SK-N-MC (cell line): ENCODE measurements at regions not wholly inside any gene's neighbourhood (a gene's known extent, or its start where the extent isn't known, plus 50 kb on each side); places are given as distances from the start of the nearest gene placed in this dataset.
"Not testable (repeated sequence)": the region's sequence is repeated elsewhere in the genome, so short reads cannot be mapped to it uniquely, and the experiment has no call there.

Experiments
- DNase-seq: peaks from one replicate; pipeline ENCODE4 v3.0.0-alpha.2; 2011; ENCODE audit warnings: low read depth, low spot score
- H3K27ac ChIP-seq: fragments of 200-600 bp; sonication (generic); 2 replicates; pipeline ENCODE4 v1.5.1; 2016; ENCODE audit warnings: mixed run types
- H3K36me3 ChIP-seq: fragments of 200-600 bp; sonication (generic); 2 replicates; pipeline ENCODE4 v1.6.1; 2017; ENCODE audit warnings: antibody characterized with exemption, low read length, mixed read lengths; ENCODE audit not compliant: insufficient read depth
- H3K4me3 ChIP-seq: fragments of 200-600 bp; sonication (generic); 2 replicates; pipeline ENCODE4 v1.5.1; 2016
- H3K9ac ChIP-seq: fragments of 200-600 bp; sonication (generic); 2 replicates; pipeline ENCODE4 v1.8.0; 2017; ENCODE audit warnings: mixed run types, mixed read lengths; ENCODE audit not compliant: insufficient read length
- H3K9me3 ChIP-seq: fragments of 200-600 bp; sonication (generic); 2 replicates; pipeline ENCODE4 v1.6.1; 2017; ENCODE audit warnings: low read depth, mild to moderate bottlenecking, antibody characterized with exemption, low read length, moderate library complexity, mixed read lengths
- EZH2 ChIP-seq: fragments of 200-600 bp; sonication (generic); IDR thresholded peaks from one replicate; pipeline ENCODE4 v1.6.1; 2017; ENCODE audit warnings: antibody characterized with exemption
- FOXP2 ChIP-seq: optimal IDR thresholded peaks from 2 replicates; pipeline ENCODE3; 2011; ENCODE audit warnings: mild to moderate bottlenecking, moderate library complexity; ENCODE audit not compliant: insufficient read depth; ENCODE audit errors: extremely low read length, control extremely low read depth
- POLR2AphosphoS5 ChIP-seq: IDR thresholded peaks from 2 replicates; pipeline ENCODE4 v1.6.1; 2012; ENCODE audit warnings: mild to moderate bottlenecking, low read depth, low read length, borderline replicate concordance

DNA sequence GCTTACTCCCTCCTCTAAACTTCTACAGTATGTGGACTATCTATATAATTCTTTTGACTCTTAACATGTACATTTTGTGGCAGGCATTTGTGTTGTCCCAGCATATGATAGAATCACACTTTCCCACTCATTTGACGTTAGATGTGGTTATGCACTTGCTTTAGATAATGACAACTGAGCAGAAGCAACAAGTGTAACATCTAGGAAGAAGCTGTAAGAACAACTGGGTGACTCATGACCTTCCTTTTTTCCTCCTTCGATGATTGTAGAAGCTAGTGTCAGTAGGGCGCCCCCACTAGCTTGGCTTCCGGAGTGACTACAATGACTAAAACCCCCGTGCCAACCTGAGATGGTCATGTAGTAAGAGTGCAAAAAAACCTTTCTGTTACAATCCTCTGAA is 74.6 kb upstream of the CEP85L start:
- Histone ChIP-seq H3K9me3 (no peaks in the 10 kb centered on the region), H3K9ac (no peak overlapping the region), H3K36me3 (no peaks in the 10 kb centered on the region), H3K4me3 (no peak overlapping the region), H3K27ac (no peak overlapping the region)
- DNase-seq = no peak
- TF ChIP-seq POLR2AphosphoS5 = no peak
- no peak for TF ChIP-seq EZH2
- no peak for TF ChIP-seq FOXP2

DNA sequence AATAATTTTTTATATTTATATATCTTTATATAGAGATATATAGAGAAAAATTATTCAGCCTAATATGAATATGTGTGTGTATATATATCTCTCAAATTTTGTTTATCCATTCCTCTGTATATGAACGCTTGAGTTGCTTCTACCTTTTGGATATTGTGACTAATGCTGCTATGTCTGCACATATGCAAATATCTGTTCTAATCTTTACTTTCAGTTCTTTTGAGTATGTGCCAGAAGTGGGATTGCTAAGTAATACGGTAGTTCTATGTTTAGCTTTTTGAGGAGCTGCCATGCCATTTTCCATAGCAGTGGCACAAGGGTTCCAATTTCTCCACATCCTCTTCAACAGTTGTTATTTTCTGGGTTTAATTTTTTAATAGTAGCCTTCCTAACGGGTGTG is 72.8 kb upstream of the CEP85L start:
- no peaks in the 10 kb centered on the region for H3K36me3 ChIP-seq
- H3K27ac ChIP-seq = no peak overlapping the region
- TF ChIP-seq POLR2AphosphoS5 (no peak), FOXP2 (no peak), EZH2 (no peak)
- no peaks in the 10 kb centered on the region for H3K9me3 ChIP-seq
- no peak for DNase-seq
- no peak overlapping the region for H3K9ac ChIP-seq
- no peak overlapping the region for H3K4me3 ChIP-seq

DNA sequence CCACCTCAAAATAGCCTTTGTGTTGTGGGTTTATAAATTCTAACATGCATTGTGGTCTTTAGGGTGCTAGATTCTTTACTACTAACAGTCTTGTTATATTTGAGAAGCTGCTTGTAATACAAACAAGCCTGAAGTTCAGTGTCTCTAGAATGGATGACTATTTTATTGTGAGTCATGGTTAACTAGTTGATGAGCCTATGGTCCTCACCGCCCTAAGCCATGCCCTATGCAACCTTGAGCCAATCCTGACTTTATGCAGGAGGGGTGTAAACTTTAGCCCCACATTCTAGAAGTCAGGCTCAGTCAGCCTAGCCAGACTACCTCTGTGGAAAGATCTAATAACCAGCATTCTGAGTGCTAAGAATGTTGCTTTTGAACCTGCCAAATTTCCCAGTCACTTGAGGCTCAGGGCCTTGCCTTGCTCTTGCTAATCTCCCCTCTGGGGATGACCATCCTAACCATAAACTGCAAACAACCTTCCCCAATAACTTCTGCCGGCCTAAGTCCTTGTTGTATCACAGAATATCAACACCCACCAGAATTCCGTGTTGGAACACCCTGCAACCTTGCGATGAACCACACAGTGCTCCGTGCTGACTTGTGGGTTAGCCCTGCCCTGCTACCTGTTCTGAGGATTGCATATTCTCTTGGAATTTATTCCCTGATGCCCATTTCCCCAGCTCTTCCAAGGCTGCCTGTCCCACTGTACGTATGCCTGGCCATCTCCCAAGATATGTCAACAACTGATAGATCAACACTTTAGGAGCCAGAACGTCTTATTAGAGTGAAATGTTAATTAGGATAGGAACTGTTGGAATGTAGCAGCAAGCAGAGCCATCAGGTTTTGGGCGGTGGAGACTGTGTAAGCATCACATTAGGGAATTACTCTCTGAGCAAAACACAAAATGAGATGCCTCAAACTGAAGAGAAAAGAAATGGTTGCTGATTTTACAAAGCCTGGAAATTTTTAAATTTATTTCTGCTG is 71.7 kb upstream of the CEP85L start:
- DNase-seq = no peak
- Histone ChIP-seq H3K27ac (no peak overlapping the region), H3K9ac (no peak overlapping the region), H3K9me3 (no peaks in the 10 kb centered on the region), H3K36me3 (no peaks in the 10 kb centered on the region), H3K4me3 (no peak overlapping the region)
- no peak for TF ChIP-seq POLR2AphosphoS5
- no peak for TF ChIP-seq FOXP2
- no peak for TF ChIP-seq EZH2

DNA sequence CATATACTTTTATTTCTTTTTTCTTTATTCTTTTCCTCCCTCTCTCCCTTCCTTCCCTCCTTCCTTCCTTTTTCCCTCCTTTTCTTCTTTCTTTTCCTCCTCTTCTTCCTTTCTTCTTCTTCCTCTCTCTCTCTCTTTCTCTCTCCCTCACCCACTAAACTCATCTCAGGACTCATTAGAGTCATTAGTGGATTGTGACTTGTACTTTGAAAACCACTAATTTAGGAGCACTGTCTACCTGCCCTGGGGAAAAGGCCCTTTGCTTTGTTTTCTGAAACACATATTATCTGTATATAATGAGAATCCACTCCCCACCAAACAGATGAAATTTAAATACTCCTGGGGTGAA is 68.7 kb upstream of the CEP85L start:
- Histone ChIP-seq H3K9me3 (no peaks in the 10 kb centered on the region), H3K4me3 (no peak overlapping the region), H3K27ac (no peak overlapping the region), H3K36me3 (no peaks in the 10 kb centered on the region), H3K9ac (no peak overlapping the region)
- no peak for DNase-seq
- TF ChIP-seq EZH2 (no peak), FOXP2 (no peak), POLR2AphosphoS5 (no peak)

GRCh38 chr6:118719351-118720124 is 68.1 kb upstream of the CEP85L start:
- H3K27ac ChIP-seq = no peak overlapping the region
- TF ChIP-seq FOXP2 = no peak
- TF ChIP-seq EZH2 = no peak
- no peak for TF ChIP-seq POLR2AphosphoS5

DNA sequence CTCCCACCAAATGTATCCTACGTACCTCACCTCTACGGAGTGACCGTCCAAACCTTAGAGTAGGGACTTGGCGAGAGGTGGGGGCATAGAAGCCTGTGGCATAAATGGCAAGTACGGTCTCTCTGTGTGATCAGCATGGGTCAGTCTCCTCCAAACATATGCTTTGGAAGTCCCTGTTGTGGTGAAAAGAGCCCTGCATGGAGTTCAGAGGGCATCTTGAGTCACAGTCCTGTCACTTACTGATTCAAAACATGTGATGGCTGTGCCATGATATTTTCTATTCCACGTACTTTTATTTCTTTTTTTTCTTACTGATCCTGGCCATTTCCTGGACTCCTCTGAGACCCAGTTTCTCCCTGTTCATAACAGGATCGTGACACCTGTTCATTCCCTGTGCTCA is 67.5 kb upstream of the CEP85L start:
- no peak for DNase-seq
- no peak overlapping the region for H3K27ac ChIP-seq
- no peaks in the 10 kb centered on the region for H3K36me3 ChIP-seq
- no peak overlapping the region for H3K9ac ChIP-seq
- no peak for TF ChIP-seq POLR2AphosphoS5
- TF ChIP-seq EZH2 = no peak
- TF ChIP-seq FOXP2 = no peak
- no peak overlapping the region for H3K4me3 ChIP-seq
- H3K9me3 ChIP-seq = no peaks in the 10 kb centered on the region

More at GRCh38 chr6:118719351-118720124, 68.1 kb upstream of the CEP85L start:
- Histone ChIP-seq H3K9ac (no peak overlapping the region), H3K4me3 (no peak overlapping the region), H3K9me3 (no peaks in the 10 kb centered on the region), H3K36me3 (no peaks in the 10 kb centered on the region)
- DNase-seq = no peak

DNA sequence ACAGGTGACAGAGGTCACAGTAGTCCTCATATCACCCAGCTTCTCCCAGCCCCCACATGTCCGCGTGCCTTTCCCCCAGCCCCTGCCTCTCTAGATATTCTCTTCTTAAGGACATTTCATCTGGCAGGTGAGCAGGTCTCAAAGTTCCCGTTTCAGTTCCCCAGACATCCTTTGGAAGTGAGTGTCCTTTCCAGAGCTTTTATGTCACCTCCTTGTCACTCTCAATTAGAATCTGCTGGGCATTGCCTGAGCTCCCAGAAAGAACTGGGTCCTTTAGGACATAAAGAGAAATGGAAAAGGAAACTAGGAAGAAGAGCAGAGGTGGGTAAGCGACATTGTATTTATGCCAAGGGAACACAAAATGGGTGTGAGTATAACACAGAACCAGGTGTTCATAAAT is 66.9 kb upstream of the CEP85L start:
- TF ChIP-seq FOXP2 (no peak), EZH2 (no peak), POLR2AphosphoS5 (no peak)
- DNase-seq = no peak
- no peak overlapping the region for H3K4me3 ChIP-seq
- no peak overlapping the region for H3K27ac ChIP-seq
- H3K36me3 ChIP-seq = no peaks in the 10 kb centered on the region
- no peak overlapping the region for H3K9ac ChIP-seq
- no peaks in the 10 kb centered on the region for H3K9me3 ChIP-seq

GRCh38 chr6:118717106-118717505 is 65.7 kb upstream of the CEP85L start:
- Histone ChIP-seq H3K9ac (no peak overlapping the region), H3K36me3 (no peaks in the 10 kb centered on the region), H3K9me3 (no peaks in the 10 kb centered on the region), H3K4me3 (no peak overlapping the region), H3K27ac (no peak overlapping the region)
- no peak for DNase-seq
- TF ChIP-seq POLR2AphosphoS5 (no peak), FOXP2 (no peak), EZH2 (no peak)

DNA sequence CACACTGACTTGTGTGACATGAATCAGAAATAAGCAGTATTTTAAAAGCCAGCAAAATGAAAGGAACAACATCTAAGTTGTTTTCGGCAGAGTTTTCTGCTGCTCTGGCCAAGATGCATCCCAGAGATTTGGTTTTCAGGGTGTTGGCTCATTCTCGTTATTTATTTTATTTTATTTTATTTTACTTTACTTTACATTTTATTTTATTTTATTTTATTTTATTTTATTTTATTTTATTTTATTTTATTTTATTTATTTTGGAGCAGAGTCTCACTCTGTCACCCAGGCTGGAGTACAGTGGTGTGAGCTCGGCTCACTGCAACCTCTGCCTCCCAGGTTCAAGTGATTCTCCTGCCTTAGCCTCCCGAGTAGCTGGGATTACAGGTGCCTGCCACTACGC is 64.5 kb upstream of the CEP85L start:
- not testable (repeated sequence) for H3K4me3 ChIP-seq, H3K27ac ChIP-seq, DNase-seq, H3K9me3 ChIP-seq, H3K9ac ChIP-seq, H3K36me3 ChIP-seq
